ENCODE measurements at regions not wholly inside any gene's neighbourhood (a gene's known extent, or its start where the extent isn't known, plus 50 kb on each side); places are given as distances from the start of the nearest gene placed in this dataset.

DNA sequence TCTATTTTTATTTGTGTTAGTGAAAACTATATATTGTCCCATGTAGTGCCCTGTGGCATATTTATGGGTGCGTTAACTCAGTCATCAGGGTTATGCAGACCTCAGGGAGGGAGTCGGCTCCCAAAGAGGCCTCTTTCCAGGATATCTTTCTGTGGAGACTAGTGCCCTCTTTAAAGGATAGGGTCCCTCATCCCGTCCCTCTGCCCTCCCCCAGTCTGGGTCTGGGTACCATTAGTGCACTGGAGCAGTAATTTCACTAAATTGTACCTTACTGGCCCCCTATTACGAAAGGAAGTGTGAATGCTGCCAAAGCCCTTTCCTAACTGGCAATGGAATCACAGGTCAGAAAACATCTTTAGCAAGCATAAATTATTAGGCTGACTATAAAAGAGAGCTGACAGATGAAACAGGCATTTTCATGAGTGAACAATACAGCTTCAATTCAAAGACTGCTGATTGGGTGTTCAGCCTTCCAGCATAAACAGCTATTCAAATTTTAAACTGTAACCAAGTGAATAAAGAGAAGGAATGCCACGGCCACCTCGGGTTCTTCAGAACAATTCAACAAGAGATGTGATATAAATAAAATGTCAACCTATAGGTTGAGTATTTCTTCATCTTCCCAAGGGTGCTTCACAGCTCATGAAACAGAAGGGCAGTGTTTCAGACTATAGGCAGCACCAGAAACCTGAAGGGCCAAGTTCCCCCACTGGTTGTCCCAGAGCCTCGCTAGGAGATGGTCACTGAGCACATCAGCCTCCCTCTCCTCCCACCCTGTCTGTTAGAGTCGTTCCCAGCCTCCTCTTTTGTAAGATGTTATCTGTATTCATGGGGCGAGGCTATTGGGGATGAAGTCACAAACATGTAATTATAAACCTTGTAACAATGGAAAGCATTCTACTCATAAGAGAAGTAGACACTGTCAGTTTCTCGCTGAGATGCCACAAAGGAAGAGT lies 318.7 kb downstream of the TMEM161B start:
- DNase-seq (ENCODE audit: low read depth in 1 of 2, low spot score in 1 of 2) (no peak), ATAC-seq (no peak), FAIRE-seq (no peak)
- POLR2A ChIA-PET = no interaction called here
- Histone ChIP-seq H3K4me3 (no peak overlapping the region), H3K4me1 (no peaks in the 10 kb centered on the region), H3K27ac (no peak overlapping the region), H3K4me2 (no peak overlapping the region), H3K9me3 (no peaks in the 10 kb centered on the region)
- CTCF ChIA-PET = no interaction called here
- TF ChIP-seq, protein P1, sequence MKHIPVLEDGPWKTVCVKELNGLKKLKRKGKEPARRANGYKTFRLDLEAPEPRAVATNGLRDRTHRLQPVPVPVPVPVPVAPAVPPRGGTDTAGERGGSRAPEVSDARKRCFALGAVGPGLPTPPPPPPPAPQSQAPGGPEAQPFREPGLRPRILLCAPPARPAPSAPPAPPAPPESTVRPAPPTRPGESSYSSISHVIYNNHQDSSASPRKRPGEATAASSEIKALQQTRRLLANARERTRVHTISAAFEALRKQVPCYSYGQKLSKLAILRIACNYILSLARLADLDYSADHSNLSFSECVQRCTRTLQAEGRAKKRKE (CRISPR knock-in tag; IDR thresholded peaks at IDR 0.05; ENCODE audit: low read depth) = no peak
- TF ChIP-seq RCOR1 (IDR thresholded peaks at IDR 0.05; ENCODE audit: low read depth, low read length) (no peak), HOXB5 (CRISPR knock-in tag; IDR thresholded peaks at IDR 0.05) (no peak), ESRRA (IDR thresholded peaks at IDR 0.05; ENCODE audit: borderline replicate concordance, low read length) (no peak), HEYL (CRISPR knock-in tag; IDR thresholded peaks at IDR 0.05) (no peak), CHD2 (IDR thresholded peaks at IDR 0.05; ENCODE audit: low read length, partially characterized antibody) (no peak), SREBF2 (IDR thresholded peaks at IDR 0.05) (no peak), POLR2AphosphoS2 (conservative IDR thresholded peaks at IDR 0.05; ENCODE audit: low read length) (no peak), HOXA7 (CRISPR knock-in tag; IDR thresholded peaks at IDR 0.05) (no peak), BHLHE40 (IDR thresholded peaks at IDR 0.05; ENCODE audit: low read depth, low read length) (no peak), CEBPB (IDR thresholded peaks at IDR 0.05) (no peak), FOSB (CRISPR knock-in tag; IDR thresholded peaks at IDR 0.05) (no peak), EHMT2 (IDR thresholded peaks at IDR 0.05; ENCODE audit: low read depth) (no peak), RFX5 (IDR thresholded peaks at IDR 0.05) (no peak)
- TF ChIP-seq, protein P2, sequence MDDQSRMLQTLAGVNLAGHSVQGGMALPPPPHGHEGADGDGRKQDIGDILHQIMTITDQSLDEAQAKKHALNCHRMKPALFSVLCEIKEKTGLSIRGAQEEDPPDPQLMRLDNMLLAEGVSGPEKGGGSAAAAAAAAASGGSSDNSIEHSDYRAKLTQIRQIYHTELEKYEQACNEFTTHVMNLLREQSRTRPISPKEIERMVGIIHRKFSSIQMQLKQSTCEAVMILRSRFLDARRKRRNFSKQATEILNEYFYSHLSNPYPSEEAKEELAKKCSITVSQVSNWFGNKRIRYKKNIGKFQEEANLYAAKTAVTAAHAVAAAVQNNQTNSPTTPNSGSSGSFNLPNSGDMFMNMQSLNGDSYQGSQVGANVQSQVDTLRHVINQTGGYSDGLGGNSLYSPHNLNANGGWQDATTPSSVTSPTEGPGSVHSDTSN (IDR thresholded peaks at IDR 0.05) = no peak
- TF ChIP-seq, protein P3, sequence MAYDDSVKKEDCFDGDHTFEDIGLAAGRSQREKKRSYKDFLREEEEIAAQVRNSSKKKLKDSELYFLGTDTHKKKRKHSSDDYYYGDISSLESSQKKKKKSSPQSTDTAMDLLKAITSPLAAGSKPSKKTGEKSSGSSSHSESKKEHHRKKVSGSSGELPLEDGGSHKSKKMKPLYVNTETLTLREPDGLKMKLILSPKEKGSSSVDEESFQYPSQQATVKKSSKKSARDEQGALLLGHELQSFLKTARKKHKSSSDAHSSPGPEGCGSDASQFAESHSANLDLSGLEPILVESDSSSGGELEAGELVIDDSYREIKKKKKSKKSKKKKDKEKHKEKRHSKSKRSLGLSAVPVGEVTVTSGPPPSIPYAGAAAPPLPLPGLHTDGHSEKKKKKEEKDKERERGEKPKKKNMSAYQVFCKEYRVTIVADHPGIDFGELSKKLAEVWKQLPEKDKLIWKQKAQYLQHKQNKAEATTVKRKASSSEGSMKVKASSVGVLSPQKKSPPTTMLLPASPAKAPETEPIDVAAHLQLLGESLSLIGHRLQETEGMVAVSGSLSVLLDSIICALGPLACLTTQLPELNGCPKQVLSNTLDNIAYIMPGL (CRISPR knock-in tag; IDR thresholded peaks at IDR 0.05; ENCODE audit: borderline replicate concordance) = no peak
- WGBS (ENCODE audit: missing lambda C conversion rate) = 7% methylated on average over 10 of the region's 10 CpGs

DNA sequence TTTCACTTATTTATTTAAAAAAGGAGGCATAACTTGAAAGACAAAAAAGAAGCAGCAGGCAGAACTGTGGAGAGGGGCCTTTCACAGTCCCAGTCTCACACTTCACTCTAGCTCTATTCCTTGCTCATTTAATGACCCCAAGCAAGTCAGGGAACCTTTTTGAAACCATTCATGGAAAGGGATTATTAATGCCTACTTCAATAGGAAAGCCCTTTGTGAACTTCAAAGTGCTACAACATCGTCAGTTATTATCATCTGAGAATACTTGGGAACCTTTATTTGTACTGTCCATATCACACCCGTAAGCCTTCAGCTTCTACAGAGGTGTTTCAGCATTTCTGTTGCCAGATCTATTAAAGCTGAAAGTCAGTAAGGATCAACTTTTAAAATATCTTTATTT lies 320.2 kb downstream of the TMEM161B start:
- DNase-seq (ENCODE audit: low read depth in 1 of 2, low spot score in 1 of 2) (no peak), ATAC-seq (no peak), FAIRE-seq (no peak)
- Histone ChIP-seq H3K27ac (no peak overlapping the region), H3K4me3 (no peak overlapping the region), H3K9me3 (no peaks in the 10 kb centered on the region), H3K4me1 (no peaks in the 10 kb centered on the region), H3K4me2 (no peak overlapping the region)
- no peak for TF ChIP-seq GATA3 (IDR thresholded peaks at IDR 0.05; ENCODE audit: borderline replicate concordance)
- no peak for TF ChIP-seq ZC3H11A (IDR thresholded peaks at IDR 0.05)
- TF ChIP-seq FOSB (CRISPR knock-in tag; IDR thresholded peaks at IDR 0.05) = no peak
- no peak for TF ChIP-seq NR3C1 (IDR thresholded peaks at IDR 0.05)
- no peak for TF ChIP-seq ZSCAN20 (CRISPR knock-in tag; IDR thresholded peaks at IDR 0.05)
- TF ChIP-seq JUN (IDR thresholded peaks at IDR 0.05) = no peak
- TF ChIP-seq, protein P4, sequence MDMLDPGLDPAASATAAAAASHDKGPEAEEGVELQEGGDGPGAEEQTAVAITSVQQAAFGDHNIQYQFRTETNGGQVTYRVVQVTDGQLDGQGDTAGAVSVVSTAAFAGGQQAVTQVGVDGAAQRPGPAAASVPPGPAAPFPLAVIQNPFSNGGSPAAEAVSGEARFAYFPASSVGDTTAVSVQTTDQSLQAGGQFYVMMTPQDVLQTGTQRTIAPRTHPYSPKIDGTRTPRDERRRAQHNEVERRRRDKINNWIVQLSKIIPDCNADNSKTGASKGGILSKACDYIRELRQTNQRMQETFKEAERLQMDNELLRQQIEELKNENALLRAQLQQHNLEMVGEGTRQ (IDR thresholded peaks at IDR 0.05) = no peak
- no peak for TF ChIP-seq EP300 (IDR thresholded peaks at IDR 0.05)
- TF ChIP-seq JUNB (IDR thresholded peaks at IDR 0.05) = no peak
- no peak for TF ChIP-seq TP53 (CRISPR knock-in tag; IDR thresholded peaks at IDR 0.05)
- TF ChIP-seq SMC3 (IDR thresholded peaks at IDR 0.05) = no peak
- ChIA-PET CTCF (no interaction called here), POLR2A (no interaction called here)
- WGBS (ENCODE audit: missing lambda C conversion rate) = 0% methylated on average over 2 of the region's 2 CpGs
